ENCODE measurements at regions not wholly inside any gene's neighbourhood (a gene's known extent, or its start where the extent isn't known, plus 50 kb on each side); places are given as distances from the start of the nearest gene placed in this dataset.
"Not testable (repeated sequence)": the region's sequence is repeated elsewhere in the genome, so short reads cannot be mapped to it uniquely, and the experiment has no call there.

DNA sequence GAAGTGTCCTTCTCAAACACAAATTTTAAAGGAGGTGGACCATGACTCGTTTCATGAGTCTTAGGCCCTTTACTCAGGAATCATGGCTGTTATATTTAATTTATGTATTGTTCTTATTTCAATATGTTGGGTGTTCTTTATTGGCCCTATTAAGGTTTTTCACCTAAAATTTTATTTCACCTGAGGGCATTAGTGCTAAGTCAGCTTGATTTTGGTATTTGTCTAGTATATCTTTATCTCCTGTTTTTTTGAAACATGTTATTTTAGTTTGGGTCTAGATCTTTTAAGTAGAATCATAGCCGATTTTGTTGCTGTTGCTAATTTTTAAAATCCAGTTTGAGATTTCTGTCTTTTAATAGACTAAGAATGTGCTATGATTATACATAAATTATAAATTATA is 430.4 kb downstream of the RPS6KC1 start:
- Mint-ChIP-seq H3K4me1 (no peaks in the 10 kb centered on the region), H3K27ac (no peak overlapping the region), H3K4me3 (no peak overlapping the region), H3K27me3 (peaks cover 2% of the 10 kb centered on the region), H3K36me3 (ENCODE audit: low read depth) (no peaks in the 10 kb centered on the region), H3K9me3 (no peaks in the 10 kb centered on the region)
- DNase-seq = no peak
- ChIA-PET CTCF (no interaction called here), POLR2A (no interaction called here)

DNA sequence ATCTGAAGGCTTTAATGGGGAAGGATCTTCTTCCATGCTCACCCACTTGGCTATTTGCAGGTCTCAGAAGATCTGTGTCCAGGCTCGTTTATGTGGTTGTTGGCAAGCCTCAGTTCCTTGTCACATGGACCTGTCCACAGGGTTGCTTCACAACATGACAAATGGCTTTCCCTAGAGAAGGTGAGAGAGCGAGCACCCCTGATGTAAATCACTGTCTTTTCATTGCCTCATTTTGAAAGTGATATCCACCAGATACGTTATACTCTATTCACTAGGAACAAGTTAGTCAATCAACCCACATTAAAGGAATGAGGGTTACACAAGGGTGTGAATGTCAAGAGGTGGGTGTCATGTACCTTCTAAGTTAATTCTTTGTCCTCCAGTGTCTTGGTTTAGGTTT is 433.3 kb downstream of the RPS6KC1 start:
- POLR2A ChIA-PET = no interaction called here
- Mint-ChIP-seq H3K36me3 (ENCODE audit: low read depth) (no peaks in the 10 kb centered on the region), H3K4me3 (no peak overlapping the region), H3K27ac (no peak overlapping the region), H3K9me3 (no peaks in the 10 kb centered on the region), H3K27me3 (peaks cover 2% of the 10 kb centered on the region), H3K4me1 (no peaks in the 10 kb centered on the region)
- no peak for DNase-seq
- CTCF ChIA-PET = no interaction called here

DNA sequence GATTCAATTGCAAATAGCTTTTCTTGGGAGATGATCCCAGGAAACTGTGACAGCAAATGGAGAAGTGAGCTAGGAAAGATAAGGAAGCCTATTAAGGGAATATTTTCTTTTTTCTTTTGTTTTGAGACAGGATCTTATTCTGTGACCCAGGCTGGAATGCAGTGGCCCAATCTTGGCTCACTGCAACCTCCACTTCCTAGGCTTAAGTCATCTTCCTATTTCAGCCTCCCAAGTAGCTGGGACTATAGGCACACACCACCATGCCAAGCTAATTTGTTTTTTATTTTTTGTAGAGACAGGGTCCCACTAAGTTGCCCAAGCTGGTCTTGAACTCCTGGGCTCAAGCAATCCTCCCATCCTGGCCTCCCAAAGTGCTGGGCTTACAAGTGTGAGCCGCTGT is 433.7 kb downstream of the RPS6KC1 start:
- DNase-seq = no peak
- H3K27me3 Mint-ChIP-seq = peaks cover 2% of the 10 kb centered on the region
- no peak overlapping the region for H3K4me3 Mint-ChIP-seq
- POLR2A ChIA-PET = no interaction called here
- no peak overlapping the region for H3K27ac Mint-ChIP-seq
- H3K9me3 Mint-ChIP-seq = no peaks in the 10 kb centered on the region
- no peaks in the 10 kb centered on the region for H3K4me1 Mint-ChIP-seq
- CTCF ChIA-PET = no interaction called here
- H3K36me3 Mint-ChIP-seq (ENCODE audit: low read depth) = no peaks in the 10 kb centered on the region

DNA sequence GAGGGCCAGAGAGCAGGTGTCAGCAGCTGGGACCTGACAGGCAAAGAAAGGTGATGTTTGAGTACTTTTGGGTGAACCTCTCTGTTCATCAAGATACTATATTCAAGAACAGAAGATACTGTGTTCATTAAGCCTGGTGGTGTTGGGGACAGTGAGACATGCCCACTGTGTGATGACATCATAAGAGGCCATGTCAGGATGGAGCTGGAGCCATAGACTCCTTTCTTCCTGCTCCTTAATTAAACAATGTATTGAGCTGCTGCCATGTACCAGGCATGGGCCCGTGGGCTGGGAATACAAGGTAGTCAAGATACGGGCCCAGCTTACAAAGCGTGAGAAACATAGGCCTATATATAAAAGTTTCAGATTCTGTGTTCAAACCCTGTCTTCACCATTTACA is 435.4 kb downstream of the RPS6KC1 start:
- no peak for DNase-seq

DNA sequence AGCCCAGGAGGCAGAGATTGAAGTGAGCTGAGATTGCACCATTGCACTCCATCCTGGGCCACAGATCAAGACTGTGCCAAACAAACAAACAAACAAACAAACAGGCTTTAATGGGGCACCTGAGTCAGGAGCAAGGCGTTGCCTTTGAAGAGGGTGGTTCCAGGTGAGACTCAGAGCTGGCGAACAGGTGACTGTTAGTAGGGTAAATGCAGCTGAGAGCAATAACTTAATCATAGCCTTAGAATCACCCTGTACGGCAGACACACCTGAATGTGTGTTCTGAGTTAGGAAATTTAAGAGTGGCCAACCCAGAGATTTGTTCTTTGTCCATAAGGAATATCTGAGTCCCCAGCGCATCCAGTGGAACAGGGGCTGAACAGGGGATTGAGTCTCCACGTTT is 440.4 kb downstream of the RPS6KC1 start:
- no peak overlapping the region for H3K4me3 Mint-ChIP-seq
- H3K9me3 Mint-ChIP-seq = no peaks in the 10 kb centered on the region
- H3K27ac Mint-ChIP-seq = no peak overlapping the region
- no peaks in the 10 kb centered on the region for H3K27me3 Mint-ChIP-seq
- ChIA-PET POLR2A (no interaction called here), CTCF (no interaction called here)
- no peaks in the 10 kb centered on the region for H3K36me3 Mint-ChIP-seq (ENCODE audit: low read depth)
- no peak for DNase-seq
- no peaks in the 10 kb centered on the region for H3K4me1 Mint-ChIP-seq

More for the DNA sequence above, 435.4 kb downstream of the RPS6KC1 start:
- ChIA-PET POLR2A (no interaction called here), CTCF (no interaction called here)
- H3K9me3 Mint-ChIP-seq = no peaks in the 10 kb centered on the region
- no peaks in the 10 kb centered on the region for H3K36me3 Mint-ChIP-seq (ENCODE audit: low read depth)
- H3K4me3 Mint-ChIP-seq = no peak overlapping the region
- no peak overlapping the region for H3K27ac Mint-ChIP-seq
- no peaks in the 10 kb centered on the region for H3K27me3 Mint-ChIP-seq
- no peaks in the 10 kb centered on the region for H3K4me1 Mint-ChIP-seq

DNA sequence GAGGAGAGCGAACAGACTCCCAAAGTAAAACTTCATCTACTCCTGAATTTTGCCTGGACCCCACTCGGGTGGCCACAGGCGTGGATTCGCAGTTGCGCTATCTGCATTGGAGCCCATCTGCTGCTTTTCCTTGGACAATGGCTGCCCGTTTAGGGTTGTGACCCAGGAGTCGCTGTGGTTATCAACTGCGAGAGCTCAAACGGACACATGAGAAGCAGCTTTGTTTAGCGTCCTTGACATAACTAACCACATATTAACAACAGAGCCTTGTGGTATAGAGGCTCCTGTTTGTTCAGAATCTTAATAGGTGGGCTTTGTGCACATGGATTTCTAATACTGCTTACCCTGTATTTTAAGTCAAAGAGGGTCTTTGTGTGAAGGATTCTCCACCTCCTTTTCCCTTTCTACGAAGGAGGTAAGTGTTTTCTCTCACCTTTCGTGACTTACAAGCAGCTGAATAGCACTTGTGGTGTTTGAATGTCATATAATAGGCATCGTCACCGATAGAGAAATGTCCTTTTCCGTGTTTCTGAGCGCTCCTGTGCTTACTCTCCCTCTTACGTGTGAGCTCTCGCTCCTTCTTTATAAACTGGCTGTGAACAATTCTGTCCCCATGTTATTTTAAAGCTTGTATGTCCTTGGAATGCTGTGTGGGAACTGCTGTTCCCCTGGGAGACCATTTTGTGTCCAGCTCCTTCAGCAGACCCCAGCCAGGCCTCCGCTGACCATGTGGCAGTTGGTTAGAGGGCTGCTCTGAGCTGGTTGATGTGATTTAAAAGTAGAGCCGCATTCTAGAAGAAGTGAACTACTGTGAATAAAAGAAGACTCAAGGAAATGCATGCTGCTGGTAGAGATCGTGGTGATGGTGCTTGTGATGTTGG is 441.4 kb downstream of the RPS6KC1 start:
- H3K27me3 Mint-ChIP-seq = no peaks in the 10 kb centered on the region
- no peak overlapping the region for H3K27ac Mint-ChIP-seq
- H3K4me3 Mint-ChIP-seq = no peak overlapping the region
- no peak for DNase-seq
- CTCF ChIA-PET = no interaction called here
- H3K9me3 Mint-ChIP-seq = no peaks in the 10 kb centered on the region
- H3K36me3 Mint-ChIP-seq (ENCODE audit: low read depth) = no peaks in the 10 kb centered on the region
- no peaks in the 10 kb centered on the region for H3K4me1 Mint-ChIP-seq
- POLR2A ChIA-PET = no interaction called here

DNA sequence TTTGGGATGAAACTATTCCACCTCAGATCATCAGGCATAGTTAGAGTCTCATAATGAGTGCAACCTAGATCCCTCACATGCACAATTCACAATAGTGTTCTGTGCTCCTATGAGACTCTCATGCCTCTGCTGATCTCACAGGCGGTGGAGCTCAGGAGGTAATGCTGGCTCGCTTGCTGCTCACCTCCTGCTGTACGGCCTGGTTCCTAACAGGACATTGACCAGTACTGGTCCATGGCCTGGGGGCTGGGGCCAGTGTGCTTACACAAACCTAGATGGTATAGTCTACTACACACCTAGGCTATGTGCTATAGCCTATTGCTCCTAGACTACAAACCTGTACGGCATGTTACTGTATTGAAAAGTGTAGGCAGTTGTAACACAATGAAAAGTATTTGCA is 448.4 kb downstream of the RPS6KC1 start:
- no peak for DNase-seq
- H3K27me3 Mint-ChIP-seq = no peaks in the 10 kb centered on the region
- ChIA-PET CTCF (no interaction called here), POLR2A (no interaction called here)
- no peaks in the 10 kb centered on the region for H3K9me3 Mint-ChIP-seq
- no peaks in the 10 kb centered on the region for H3K36me3 Mint-ChIP-seq (ENCODE audit: low read depth)
- no peak overlapping the region for H3K4me3 Mint-ChIP-seq
- no peaks in the 10 kb centered on the region for H3K4me1 Mint-ChIP-seq
- H3K27ac Mint-ChIP-seq = no peak overlapping the region

DNA sequence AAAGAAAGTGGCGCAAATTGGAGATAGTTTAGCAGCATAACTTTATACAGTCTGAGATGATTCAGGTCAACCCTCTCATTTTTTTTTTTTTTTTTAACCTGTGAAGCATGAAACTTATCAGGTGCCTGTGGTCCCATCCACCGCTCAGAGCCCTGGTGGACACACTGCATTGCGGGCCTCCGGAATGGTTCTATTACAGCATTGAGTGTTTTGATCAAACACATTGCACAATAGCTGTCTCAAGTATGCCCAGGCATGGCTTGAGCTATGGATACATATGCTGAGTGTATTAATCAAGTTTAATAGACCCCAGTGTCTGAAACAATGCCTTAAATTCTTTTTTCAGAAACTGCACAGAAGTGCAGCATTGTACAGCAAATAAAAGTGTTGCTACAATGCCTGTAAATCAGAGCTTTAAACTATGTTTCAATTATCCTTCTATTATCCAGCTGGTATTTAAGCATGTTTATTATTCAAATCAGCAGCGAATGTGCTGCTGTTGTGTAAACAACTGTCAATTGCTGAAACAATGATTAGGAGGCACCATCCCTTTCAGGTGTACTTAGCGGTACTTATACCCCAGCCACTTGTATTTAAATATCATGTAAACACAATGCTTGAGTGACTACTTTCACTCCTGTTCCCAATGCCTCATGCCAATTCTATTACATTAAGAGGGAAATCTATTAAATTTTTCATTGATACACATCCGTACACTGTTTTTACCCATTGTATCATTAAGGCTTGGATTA is 456.6 kb downstream of the RPS6KC1 start:
- Mint-ChIP-seq H3K36me3 (ENCODE audit: low read depth) (no peaks in the 10 kb centered on the region), H3K4me3 (no peak overlapping the region), H3K27ac (no peak overlapping the region), H3K27me3 (no peaks in the 10 kb centered on the region), H3K9me3 (no peaks in the 10 kb centered on the region), H3K4me1 (no peaks in the 10 kb centered on the region)
- POLR2A ChIA-PET = no interaction called here
- CTCF ChIA-PET = no interaction called here
- DNase-seq = no peak

DNA sequence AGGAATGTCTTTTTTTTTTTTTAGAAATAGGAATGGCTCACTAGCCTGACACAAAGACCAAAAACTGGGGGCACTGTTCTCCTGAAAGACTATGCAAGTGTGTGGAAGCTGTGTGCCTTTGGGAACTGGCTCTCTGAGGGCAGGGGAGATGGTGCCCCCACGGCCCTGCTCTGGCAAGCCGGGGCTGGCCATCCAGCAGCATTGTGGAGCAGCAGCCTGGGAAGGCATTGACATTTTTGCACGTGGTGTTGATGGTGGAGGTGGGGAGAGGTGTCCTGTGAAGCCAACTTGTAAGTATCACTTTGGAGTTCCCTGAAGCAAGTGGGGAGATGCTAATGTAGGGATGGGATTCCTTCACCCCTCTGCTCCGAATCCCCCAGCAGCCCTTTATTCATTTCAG is 460.1 kb downstream of the RPS6KC1 start:
- H3K36me3 Mint-ChIP-seq (ENCODE audit: low read depth) = no peaks in the 10 kb centered on the region
- POLR2A ChIA-PET = no interaction called here
- H3K4me3 Mint-ChIP-seq = no peak overlapping the region
- CTCF ChIA-PET = no interaction called here
- no peak for DNase-seq
- H3K27ac Mint-ChIP-seq = no peak overlapping the region
- no peaks in the 10 kb centered on the region for H3K27me3 Mint-ChIP-seq
- no peaks in the 10 kb centered on the region for H3K4me1 Mint-ChIP-seq
- H3K9me3 Mint-ChIP-seq = no peaks in the 10 kb centered on the region

DNA sequence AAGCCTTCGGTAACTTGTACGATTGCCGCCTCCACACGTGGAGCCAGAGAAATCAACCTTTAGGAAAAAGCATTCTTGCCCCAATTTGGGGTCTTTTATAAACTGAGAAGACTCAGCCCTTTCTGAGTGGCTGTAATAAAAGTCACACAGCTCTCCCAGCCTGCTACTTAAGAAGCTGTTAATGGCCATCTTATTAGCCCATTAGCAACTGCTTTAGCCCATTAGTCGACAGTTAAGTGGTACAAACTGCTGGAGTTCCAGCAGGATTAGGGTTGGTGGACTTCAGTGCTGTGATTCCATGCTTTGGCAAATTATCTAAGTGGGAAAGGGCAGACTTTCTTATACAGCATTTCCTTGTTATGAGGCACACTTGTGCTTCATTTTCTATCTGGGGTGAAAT is 461.3 kb downstream of the RPS6KC1 start:
- Mint-ChIP-seq H3K4me3 (no peak overlapping the region), H3K9me3 (no peaks in the 10 kb centered on the region), H3K27ac (no peak overlapping the region), H3K36me3 (ENCODE audit: low read depth) (no peaks in the 10 kb centered on the region), H3K27me3 (no peaks in the 10 kb centered on the region), H3K4me1 (no peaks in the 10 kb centered on the region)
- CTCF ChIA-PET = no interaction called here
- DNase-seq = no peak
- POLR2A ChIA-PET = no interaction called here

DNA sequence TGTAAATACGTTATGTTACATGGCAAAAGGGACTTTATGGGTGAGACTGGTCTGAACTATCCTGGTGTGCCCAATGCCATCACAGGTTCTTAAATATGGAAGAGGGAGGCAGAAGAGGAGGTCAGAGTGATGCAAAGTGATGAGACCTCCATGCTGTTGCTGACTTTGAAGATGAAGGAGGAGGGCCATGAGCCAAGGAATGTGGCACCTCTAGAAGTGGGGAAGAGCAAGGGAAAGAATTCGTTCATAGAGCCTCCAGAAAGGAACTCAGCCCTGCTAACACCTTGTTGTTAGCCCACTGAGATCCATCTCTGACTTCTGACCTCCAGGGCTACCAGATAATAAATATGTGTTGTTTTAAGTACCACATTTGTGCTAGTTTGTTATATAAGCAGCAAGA is 462.0 kb downstream of the RPS6KC1 start:
- no peaks in the 10 kb centered on the region for H3K9me3 Mint-ChIP-seq
- no peaks in the 10 kb centered on the region for H3K27me3 Mint-ChIP-seq
- H3K36me3 Mint-ChIP-seq (ENCODE audit: low read depth) = no peaks in the 10 kb centered on the region
- no peak overlapping the region for H3K4me3 Mint-ChIP-seq
- H3K27ac Mint-ChIP-seq = no peak overlapping the region
- DNase-seq = no peak
- ChIA-PET POLR2A (no interaction called here), CTCF (no interaction called here)
- H3K4me1 Mint-ChIP-seq = no peaks in the 10 kb centered on the region

DNA sequence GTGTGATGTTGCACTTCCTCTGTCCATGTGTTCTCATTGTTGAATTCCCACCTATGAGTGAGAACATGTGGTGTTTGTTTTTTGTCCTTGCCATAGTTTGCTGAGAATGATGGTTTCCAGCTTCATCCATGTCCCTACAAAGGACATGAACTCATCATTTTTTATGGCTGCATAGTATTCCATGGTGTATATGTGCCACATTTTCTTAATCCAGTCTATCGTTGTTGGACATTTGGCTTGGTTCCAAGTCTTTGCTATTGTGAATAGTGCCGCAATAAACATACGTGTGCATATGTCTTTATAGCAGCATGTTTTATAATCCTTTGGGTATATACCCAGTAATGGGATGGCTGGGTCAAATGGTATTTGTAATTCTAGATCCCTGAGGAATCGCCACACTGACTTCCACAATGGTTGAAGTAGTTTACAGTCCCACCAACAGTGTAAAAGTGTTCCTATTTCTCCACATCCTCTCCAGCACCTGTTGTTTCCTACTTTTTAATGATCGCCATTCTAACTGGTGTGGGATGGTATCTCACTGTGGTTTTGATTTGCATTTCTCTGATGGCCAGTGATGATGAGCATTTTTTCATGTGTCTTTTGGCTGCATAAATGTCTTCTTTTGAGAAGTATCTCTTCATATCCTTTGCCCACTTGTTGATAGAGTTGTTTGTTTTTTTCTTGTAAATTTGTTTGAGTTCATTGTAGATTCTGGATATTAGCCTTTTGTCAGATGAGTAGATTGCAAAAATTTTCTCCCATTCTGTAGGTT is 463.6 kb downstream of the RPS6KC1 start:
- H3K27ac Mint-ChIP-seq; H3K4me3 Mint-ChIP-seq; DNase-seq; H3K4me1 Mint-ChIP-seq; H3K9me3 Mint-ChIP-seq; H3K36me3 Mint-ChIP-seq (ENCODE audit: low read depth); H3K27me3 Mint-ChIP-seq; POLR2A ChIA-PET; CTCF ChIA-PET: not testable (repeated sequence)

DNA sequence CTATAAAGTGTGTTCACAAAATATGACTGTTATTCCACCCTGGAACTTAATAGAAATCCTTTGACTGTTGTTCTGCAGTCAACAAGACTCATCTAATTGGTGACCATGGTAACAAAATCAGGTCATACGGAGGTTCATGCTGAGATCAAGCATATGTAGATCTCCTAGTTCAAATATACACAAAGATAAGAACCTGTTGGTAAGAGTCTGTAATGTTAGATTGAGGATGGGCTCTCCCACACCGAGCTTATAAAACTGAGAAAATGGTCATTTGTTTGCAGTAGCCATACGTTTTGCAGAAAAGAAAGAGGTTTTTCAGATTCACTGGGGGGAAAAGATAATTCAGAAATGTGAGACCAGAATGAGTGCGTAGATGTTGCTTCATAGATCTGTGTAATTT is 468.1 kb downstream of the RPS6KC1 start:
- ChIA-PET POLR2A (no interaction called here), CTCF (no interaction called here)
- no peaks in the 10 kb centered on the region for H3K4me1 Mint-ChIP-seq
- no peak for DNase-seq
- H3K4me3 Mint-ChIP-seq = no peak overlapping the region
- H3K9me3 Mint-ChIP-seq = no peaks in the 10 kb centered on the region
- H3K27me3 Mint-ChIP-seq = no peaks in the 10 kb centered on the region
- no peaks in the 10 kb centered on the region for H3K36me3 Mint-ChIP-seq (ENCODE audit: low read depth)
- H3K27ac Mint-ChIP-seq = no peak overlapping the region

DNA sequence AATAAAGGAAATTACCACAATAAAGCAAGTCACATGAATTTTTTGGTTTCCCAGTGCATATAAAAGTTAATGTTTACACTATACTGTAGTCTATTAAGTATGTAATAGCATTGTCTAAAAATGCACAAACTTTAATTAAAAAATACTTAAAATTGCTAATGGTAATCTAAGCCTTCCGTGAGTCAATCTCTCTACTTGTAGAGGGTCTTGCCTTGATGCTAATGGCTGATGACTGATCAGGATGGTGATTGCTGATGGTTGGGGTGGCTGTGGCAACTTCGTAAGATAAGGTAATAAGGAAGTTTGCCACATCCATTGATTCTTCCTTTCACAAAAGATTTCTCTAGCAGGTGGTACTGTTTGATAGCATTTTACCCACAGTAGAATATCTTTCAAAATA is 466.6 kb upstream of the PROX1 start:
- no peak for DNase-seq
- CTCF ChIA-PET = no interaction called here
- H3K27me3 Mint-ChIP-seq = no peaks in the 10 kb centered on the region
- H3K9me3 Mint-ChIP-seq = no peaks in the 10 kb centered on the region
- no peak overlapping the region for H3K27ac Mint-ChIP-seq
- POLR2A ChIA-PET = no interaction called here
- H3K4me3 Mint-ChIP-seq = no peak overlapping the region
- no peaks in the 10 kb centered on the region for H3K36me3 Mint-ChIP-seq (ENCODE audit: low read depth)
- H3K4me1 Mint-ChIP-seq = no peaks in the 10 kb centered on the region
